ENCODE measurements at regions not wholly inside any gene's neighbourhood (a gene's known extent, or its start where the extent isn't known, plus 50 kb on each side); places are given as distances from the start of the nearest gene placed in this dataset.

DNA sequence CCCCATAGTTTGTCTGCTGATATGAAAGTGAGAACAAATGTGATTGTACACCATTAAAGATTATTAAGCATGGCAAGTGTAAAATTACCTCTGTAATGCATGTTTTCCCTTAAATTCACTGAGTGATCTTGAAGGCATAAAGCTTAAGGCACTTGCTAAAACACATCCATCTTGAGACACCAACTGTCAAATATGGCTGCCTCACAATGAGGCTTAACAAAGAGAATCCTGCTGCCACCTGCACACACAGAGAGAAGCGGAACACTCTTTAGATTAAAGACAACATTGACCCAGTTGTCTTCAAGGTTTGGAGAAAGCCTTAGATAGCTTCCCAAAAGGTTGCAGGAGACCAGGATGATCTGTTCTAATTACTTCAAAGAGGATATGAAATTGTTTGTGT, 803.6 kb upstream of the GYPC start:
- Mint-ChIP-seq H3K9me3 (peaks cover 16% of the 10 kb centered on the region), H3K4me1 (ENCODE audit: low read depth in 2 of 2) (no peaks in the 10 kb centered on the region), H3K36me3 (no peaks in the 10 kb centered on the region), H3K27me3 (no peaks in the 10 kb centered on the region), H3K4me3 (no peak overlapping the region), H3K27ac (no peak overlapping the region)
- ATAC-seq, result no peak
- no peak for DNase-seq (ENCODE audit: low spot score)

DNA sequence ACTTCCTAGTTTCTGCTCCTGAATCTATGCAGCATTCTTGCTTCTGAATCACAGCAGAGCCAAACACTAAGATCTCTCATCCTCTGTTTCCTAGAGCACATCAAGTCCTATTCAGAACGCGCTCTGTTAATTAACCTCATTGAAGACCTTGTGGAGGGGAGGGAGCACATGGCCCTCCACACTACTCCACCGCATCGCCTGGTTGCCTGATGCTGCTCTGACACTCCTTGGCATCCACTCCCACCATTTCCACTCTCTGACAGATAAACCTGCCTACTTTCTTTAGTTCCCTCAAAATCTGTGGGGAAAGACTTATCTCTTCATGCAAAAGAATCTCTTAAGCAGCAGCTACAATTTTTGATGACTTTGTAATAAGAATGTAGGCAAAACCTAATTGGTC, 802.3 kb upstream of the GYPC start:
- ATAC-seq, result no peak

DNA sequence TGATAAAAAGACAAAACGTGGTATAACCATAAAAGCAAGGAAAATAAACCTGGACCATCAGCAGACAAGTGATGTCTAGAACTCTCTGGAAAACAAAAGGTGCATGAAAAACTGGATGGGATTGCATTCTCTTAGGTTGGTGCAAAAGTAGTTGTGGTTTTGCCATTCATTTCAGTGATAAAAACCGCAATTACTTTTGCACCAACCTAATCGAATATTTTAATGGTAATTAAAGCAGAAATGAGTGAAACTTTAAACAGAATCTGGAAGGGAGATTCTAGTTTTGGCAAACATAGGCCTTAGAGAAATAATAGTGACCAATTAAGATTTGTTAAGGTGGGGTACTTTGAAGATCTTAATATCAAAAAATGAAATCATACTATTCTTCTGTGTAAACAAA, 800.8 kb upstream of the GYPC start:
- DNase-seq (ENCODE audit: low spot score), result no peak
- no peaks in the 10 kb centered on the region for H3K4me1 Mint-ChIP-seq (ENCODE audit: low read depth in 2 of 2)
- no peaks in the 10 kb centered on the region for H3K36me3 Mint-ChIP-seq
- no peak overlapping the region for H3K4me3 Mint-ChIP-seq
- no peak for ATAC-seq
- H3K9me3 Mint-ChIP-seq, result peaks cover 16% of the 10 kb centered on the region
- no peak overlapping the region for H3K27ac Mint-ChIP-seq
- H3K27me3 Mint-ChIP-seq, result no peaks in the 10 kb centered on the region

More for the DNA sequence above, 802.3 kb upstream of the GYPC start:
- DNase-seq (ENCODE audit: low spot score), result no peak
- Mint-ChIP-seq H3K36me3 (no peaks in the 10 kb centered on the region), H3K27ac (no peak overlapping the region), H3K9me3 (peaks cover 16% of the 10 kb centered on the region), H3K4me1 (ENCODE audit: low read depth in 2 of 2) (no peaks in the 10 kb centered on the region), H3K27me3 (no peaks in the 10 kb centered on the region), H3K4me3 (no peak overlapping the region)

GRCh38 chr2:125857971-125858794, 797.8 kb upstream of the GYPC start:
- Mint-ChIP-seq H3K27me3 (no peaks in the 10 kb centered on the region), H3K4me1 (ENCODE audit: low read depth in 2 of 2) (no peaks in the 10 kb centered on the region), H3K36me3 (no peaks in the 10 kb centered on the region), H3K9me3 (peaks cover 16% of the 10 kb centered on the region), H3K4me3 (no peak overlapping the region), H3K27ac (no peak overlapping the region)
- DNase-seq (ENCODE audit: low spot score), result no peak
- ATAC-seq, result no peak

GRCh38 chr2:125861461-125861860, 794.5 kb upstream of the GYPC start:
- H3K27ac Mint-ChIP-seq, result no peak overlapping the region
- H3K27me3 Mint-ChIP-seq, result no peaks in the 10 kb centered on the region
- no peak overlapping the region for H3K4me3 Mint-ChIP-seq
- no peak for ATAC-seq
- H3K9me3 Mint-ChIP-seq, result peaks cover 6% of the 10 kb centered on the region
- H3K4me1 Mint-ChIP-seq (ENCODE audit: low read depth in 2 of 2), result no peaks in the 10 kb centered on the region
- H3K36me3 Mint-ChIP-seq, result no peaks in the 10 kb centered on the region
- DNase-seq (ENCODE audit: low spot score), result no peak

GRCh38 chr2:125867908-125868307, 788.0 kb upstream of the GYPC start:
- no peak overlapping the region for H3K4me3 Mint-ChIP-seq
- H3K9me3 Mint-ChIP-seq, result peaks cover 4% of the 10 kb centered on the region
- H3K27ac Mint-ChIP-seq, result no peak overlapping the region

DNA sequence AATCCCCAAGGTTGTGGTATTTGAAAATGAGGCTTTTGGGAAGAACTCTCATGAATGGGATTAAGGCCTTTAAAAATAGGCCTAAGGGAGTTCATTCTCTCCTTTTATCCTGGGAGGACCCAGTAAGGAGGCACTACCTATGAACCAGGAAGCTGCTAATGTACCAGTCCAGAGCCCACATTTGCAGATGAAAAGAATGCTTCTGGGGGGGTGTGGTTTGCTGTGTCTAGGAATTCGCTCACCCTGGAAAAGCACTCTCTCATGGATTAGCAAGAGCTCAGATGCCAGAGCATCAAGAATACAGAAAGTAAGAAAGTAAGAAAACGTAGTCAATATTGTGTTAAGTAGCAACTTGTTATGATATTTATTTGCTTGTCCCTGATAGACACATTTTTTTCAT, 785.7 kb upstream of the GYPC start:
- Mint-ChIP-seq H3K27ac (no peak overlapping the region), H3K36me3 (no peaks in the 10 kb centered on the region), H3K27me3 (no peaks in the 10 kb centered on the region), H3K9me3 (peaks cover 4% of the 10 kb centered on the region), H3K4me3 (no peak overlapping the region), H3K4me1 (ENCODE audit: low read depth in 2 of 2) (no peaks in the 10 kb centered on the region)
- DNase-seq (ENCODE audit: low spot score) (no peak), ATAC-seq (no peak)

More at GRCh38 chr2:125867908-125868307, 788.0 kb upstream of the GYPC start:
- Mint-ChIP-seq H3K27me3 (no peaks in the 10 kb centered on the region), H3K4me1 (ENCODE audit: low read depth in 2 of 2) (no peaks in the 10 kb centered on the region), H3K36me3 (no peaks in the 10 kb centered on the region)
- no peak for DNase-seq (ENCODE audit: low spot score)
- no peak for ATAC-seq

DNA sequence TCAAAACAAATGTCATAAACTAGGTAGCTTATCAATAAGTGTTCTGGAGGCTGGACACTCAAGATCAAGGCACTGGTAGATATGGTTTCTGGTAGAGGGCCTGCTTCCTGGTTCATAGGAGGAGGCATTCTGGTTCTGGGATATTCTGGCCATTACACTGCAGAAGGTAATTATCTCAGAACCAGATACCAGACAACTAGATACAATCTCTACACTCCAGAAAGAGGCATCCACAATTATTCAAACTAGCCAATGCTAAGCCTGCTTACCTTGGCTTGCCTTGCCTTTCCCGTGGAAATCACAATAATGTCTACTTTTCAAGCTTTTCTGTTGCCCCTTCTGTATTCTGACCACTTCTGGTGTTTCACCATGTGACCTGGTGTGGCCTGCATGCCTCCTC, 785.2 kb upstream of the GYPC start:
- DNase-seq (ENCODE audit: low spot score), result no peak
- Mint-ChIP-seq H3K4me1 (ENCODE audit: low read depth in 2 of 2) (no peaks in the 10 kb centered on the region), H3K27ac (no peak overlapping the region), H3K36me3 (no peaks in the 10 kb centered on the region), H3K4me3 (no peak overlapping the region), H3K27me3 (no peaks in the 10 kb centered on the region), H3K9me3 (peaks cover 4% of the 10 kb centered on the region)
- ATAC-seq, result no peak

DNA sequence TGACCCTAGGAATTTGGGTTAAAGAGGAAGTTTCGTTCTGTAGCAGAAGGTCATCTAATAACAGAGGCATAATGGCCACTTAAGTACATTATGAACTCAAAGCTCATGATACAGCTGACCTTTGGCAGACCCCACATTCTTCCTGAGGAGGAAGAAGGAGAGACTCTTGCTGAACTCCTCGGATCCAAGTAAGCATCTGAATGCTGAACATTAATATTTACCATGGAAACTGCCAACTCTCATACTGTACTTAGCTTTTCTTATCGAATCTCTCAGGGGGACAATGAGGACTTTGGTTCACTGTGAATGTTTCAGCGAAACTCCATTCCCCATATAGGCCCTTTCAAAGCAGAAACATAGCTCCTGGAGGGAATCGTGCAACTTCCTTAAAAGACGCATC, 781.4 kb upstream of the GYPC start:
- no peak for ATAC-seq
- DNase-seq (ENCODE audit: low spot score), result no peak
- no peak overlapping the region for H3K4me3 Mint-ChIP-seq

GRCh38 chr2:125885340-125885739, 770.6 kb upstream of the GYPC start:
- Mint-ChIP-seq H3K4me1 (ENCODE audit: low read depth in 2 of 2) (no peaks in the 10 kb centered on the region), H3K4me3 (no peak overlapping the region), H3K9me3 (peaks cover 11% of the 10 kb centered on the region), H3K27me3 (no peaks in the 10 kb centered on the region), H3K27ac (no peak overlapping the region), H3K36me3 (no peaks in the 10 kb centered on the region)
- DNase-seq (ENCODE audit: low spot score), result no peak
- ATAC-seq, result no peak

More for the DNA sequence above, 781.4 kb upstream of the GYPC start:
- Mint-ChIP-seq H3K27me3 (no peaks in the 10 kb centered on the region), H3K4me1 (ENCODE audit: low read depth in 2 of 2) (no peaks in the 10 kb centered on the region), H3K27ac (no peak overlapping the region), H3K9me3 (peaks cover 7% of the 10 kb centered on the region), H3K36me3 (no peaks in the 10 kb centered on the region)

GRCh38 chr2:125886153-125886552, 769.8 kb upstream of the GYPC start:
- Mint-ChIP-seq H3K9me3 (peaks cover 11% of the 10 kb centered on the region), H3K4me1 (ENCODE audit: low read depth in 2 of 2) (no peaks in the 10 kb centered on the region), H3K27ac (no peak overlapping the region), H3K27me3 (no peaks in the 10 kb centered on the region), H3K4me3 (no peak overlapping the region), H3K36me3 (no peaks in the 10 kb centered on the region)
- no peak for ATAC-seq
- DNase-seq (ENCODE audit: low spot score), result no peak

GRCh38 chr2:125901278-125901677, 754.7 kb upstream of the GYPC start:
- H3K27ac Mint-ChIP-seq, result no peak overlapping the region
- peaks cover 15% of the 10 kb centered on the region for H3K36me3 Mint-ChIP-seq
- DNase-seq (ENCODE audit: low spot score) (no peak), ATAC-seq (no peak)
- no peaks in the 10 kb centered on the region for H3K4me1 Mint-ChIP-seq (ENCODE audit: low read depth in 2 of 2)
- no peak overlapping the region for H3K4me3 Mint-ChIP-seq
- H3K27me3 Mint-ChIP-seq, result no peaks in the 10 kb centered on the region
- H3K9me3 Mint-ChIP-seq, result peaks cover 26% of the 10 kb centered on the region

- peaks cover 15% of the 10 kb centered on the region for H3K36me3 Mint-ChIP-seq
- H3K27me3 Mint-ChIP-seq, result no peaks in the 10 kb centered on the region
- no peak for DNase-seq (ENCODE audit: low spot score)
- no peak for ATAC-seq
- H3K4me1 Mint-ChIP-seq (ENCODE audit: low read depth in 2 of 2), result no peaks in the 10 kb centered on the region
- no peak overlapping the region for H3K4me3 Mint-ChIP-seq
- H3K27ac Mint-ChIP-seq, result no peak overlapping the region
- peaks cover 17% of the 10 kb centered on the region for H3K9me3 Mint-ChIP-seq
Measured at GRCh38 chr2:125925891-125926546, 729.9 kb upstream of the GYPC start.

DNA sequence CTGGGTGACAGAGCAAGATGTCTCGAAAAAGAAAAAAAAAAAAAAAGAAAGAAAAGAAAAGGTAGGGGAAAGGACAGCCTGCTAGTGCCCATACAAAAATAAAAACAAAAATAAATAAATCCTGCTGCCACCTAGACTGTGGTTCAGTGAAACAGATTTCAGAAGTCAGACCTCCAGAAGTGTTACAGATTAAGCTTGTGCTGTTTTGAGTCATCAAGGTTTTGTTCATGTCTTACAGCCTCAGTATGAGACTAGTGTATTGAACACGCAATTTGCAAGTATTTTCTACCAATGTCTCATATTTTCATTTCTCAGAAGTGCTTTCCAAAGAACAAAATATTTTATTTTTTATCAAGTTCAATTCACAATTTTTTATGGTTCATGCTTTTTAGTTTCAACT, 720.4 kb upstream of the GYPC start:
- H3K27me3 Mint-ChIP-seq, result no peaks in the 10 kb centered on the region
- peaks cover 9% of the 10 kb centered on the region for H3K9me3 Mint-ChIP-seq
- H3K27ac Mint-ChIP-seq, result no peak overlapping the region
- no peaks in the 10 kb centered on the region for H3K4me1 Mint-ChIP-seq (ENCODE audit: low read depth in 2 of 2)
- H3K36me3 Mint-ChIP-seq, result no peaks in the 10 kb centered on the region
- ATAC-seq, result no peak
- no peak overlapping the region for H3K4me3 Mint-ChIP-seq
- DNase-seq (ENCODE audit: low spot score), result no peak

Measured in natural killer cell treated with Interleukin-12 subunit alpha and Interleukin-12 subunit beta and Interleukin-15 and Interleukin-18, amount 100 ng/mL, for 72 hours (primary cell).